ENCODE measurements at regions not wholly inside any gene's neighbourhood (a gene's known extent, or its start where the extent isn't known, plus 50 kb on each side); places are given as distances from the start of the nearest gene placed in this dataset.

DNA sequence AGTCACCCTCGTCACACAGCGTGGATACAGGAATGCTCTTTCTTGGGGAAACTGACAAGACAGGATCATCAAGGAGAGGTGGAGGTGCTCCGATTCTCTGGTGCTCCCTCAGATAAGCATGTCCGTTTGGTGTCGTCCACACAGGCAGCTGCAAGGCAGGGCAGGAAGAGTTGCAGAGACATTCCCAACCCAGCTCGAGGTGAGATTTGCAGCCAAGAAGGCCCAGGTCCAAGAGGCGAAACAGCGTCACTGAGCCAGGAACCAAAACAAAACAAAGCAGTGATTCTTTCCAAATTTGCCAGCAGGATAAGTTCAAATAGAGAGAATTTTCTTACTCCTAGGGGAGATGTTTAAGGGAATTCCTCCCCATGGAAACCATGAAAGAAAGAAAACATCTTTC lies 386.5 kb upstream of the PFKP start:
- H3K4me3 Mint-ChIP-seq = no peak overlapping the region
- no peaks in the 10 kb centered on the region for H3K4me1 Mint-ChIP-seq (ENCODE audit: low read depth in 2 of 2)
- peaks cover 6 to 17% of the 10 kb centered on the region in 2 donors for H3K27me3 Mint-ChIP-seq
- DNase-seq (no peak), ATAC-seq (replicated peaks) (no peak)
- H3K36me3 Mint-ChIP-seq (ENCODE audit: insufficient read depth) = no peaks in the 10 kb centered on the region
- peaks cover 0 to 2% of the 10 kb centered on the region in 2 donors for H3K9me3 Mint-ChIP-seq
- H3K27ac Mint-ChIP-seq = no peak overlapping the region

DNA sequence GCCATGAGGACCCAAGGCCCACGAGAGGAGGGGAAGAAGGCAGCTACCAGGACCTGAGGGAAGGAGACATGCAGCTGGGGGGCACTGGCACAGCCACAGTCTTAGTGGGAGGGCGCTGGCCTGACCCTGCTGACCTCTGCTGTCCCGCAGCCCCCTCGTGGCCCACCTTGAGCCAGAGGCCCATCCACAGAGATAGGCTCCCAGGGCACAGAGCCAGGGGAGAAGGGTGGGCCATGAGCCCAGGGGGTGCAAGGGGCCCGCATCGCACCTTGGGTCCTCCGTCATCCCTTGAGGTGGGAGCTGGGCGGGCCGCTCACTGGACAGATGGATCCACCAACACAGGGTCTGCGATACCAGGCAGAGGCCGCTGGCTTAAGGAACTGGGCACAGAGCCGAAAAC lies 387.7 kb upstream of the PFKP start:
- H3K27me3 Mint-ChIP-seq = peaks cover 6 to 17% of the 10 kb centered on the region in 2 donors
- no peak for ATAC-seq (replicated peaks)

DNA sequence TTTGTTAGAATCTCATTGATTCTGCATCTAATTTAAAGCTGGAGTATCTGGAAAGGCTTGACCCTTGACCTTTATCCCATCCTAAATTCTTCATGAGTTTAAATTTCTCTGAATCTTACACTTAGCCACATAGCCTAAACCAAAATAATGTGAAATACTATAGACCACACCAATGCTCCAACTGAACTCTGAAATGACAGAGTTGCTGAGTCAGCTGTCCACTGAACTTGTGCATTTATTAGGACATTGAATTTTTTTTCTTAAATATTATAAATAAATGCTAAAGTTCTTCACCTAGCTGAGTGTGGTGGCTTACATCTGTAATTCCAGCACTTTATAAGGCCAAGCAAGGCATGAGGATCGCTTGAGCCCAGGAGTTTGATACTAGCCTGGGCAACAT lies 390.9 kb upstream of the PFKP start:
- ATAC-seq (replicated peaks) (no peak), DNase-seq (no peak)
- Mint-ChIP-seq H3K27ac (no peak overlapping the region), H3K9me3 (peaks cover 0 to 3% of the 10 kb centered on the region in 2 donors), H3K36me3 (ENCODE audit: insufficient read depth) (no peaks in the 10 kb centered on the region), H3K27me3 (peaks cover 6 to 17% of the 10 kb centered on the region in 2 donors), H3K4me1 (ENCODE audit: low read depth in 2 of 2) (no peaks in the 10 kb centered on the region), H3K4me3 (no peak overlapping the region)

More for the DNA sequence above, 387.7 kb upstream of the PFKP start:
- H3K9me3 Mint-ChIP-seq = peaks cover 0 to 2% of the 10 kb centered on the region in 2 donors
- no peak overlapping the region for H3K4me3 Mint-ChIP-seq
- no peaks in the 10 kb centered on the region for H3K4me1 Mint-ChIP-seq (ENCODE audit: low read depth in 2 of 2)
- H3K36me3 Mint-ChIP-seq (ENCODE audit: insufficient read depth) = no peaks in the 10 kb centered on the region
- no peak overlapping the region for H3K27ac Mint-ChIP-seq
- no peak for DNase-seq

DNA sequence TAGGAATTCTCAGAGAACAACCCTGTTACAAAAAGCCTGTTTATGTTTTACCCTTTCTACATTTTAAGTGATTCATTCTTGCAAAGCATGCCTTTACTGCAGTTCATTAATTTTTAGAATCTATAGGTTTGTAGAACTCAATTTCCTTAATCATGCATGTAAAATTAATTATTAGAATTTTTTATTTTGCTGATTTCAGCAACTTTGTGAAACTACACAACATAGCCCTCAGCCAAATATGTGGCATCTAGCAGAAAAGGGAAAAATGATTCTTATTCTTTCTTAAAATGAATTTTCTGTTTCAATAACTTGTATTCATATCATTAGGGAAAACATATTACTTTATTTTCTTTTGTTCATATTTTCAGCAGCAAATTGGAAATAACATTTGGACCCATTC lies 392.9 kb upstream of the PFKP start:
- peaks cover 0 to 3% of the 10 kb centered on the region in 2 donors for H3K9me3 Mint-ChIP-seq
- H3K4me3 Mint-ChIP-seq = no peak overlapping the region
- ATAC-seq (replicated peaks) (no peak), DNase-seq (no peak)
- no peak overlapping the region for H3K27ac Mint-ChIP-seq
- no peaks in the 10 kb centered on the region for H3K4me1 Mint-ChIP-seq (ENCODE audit: low read depth in 2 of 2)
- H3K36me3 Mint-ChIP-seq (ENCODE audit: insufficient read depth) = no peaks in the 10 kb centered on the region
- peaks cover 1 to 4% of the 10 kb centered on the region in 2 donors for H3K27me3 Mint-ChIP-seq

DNA sequence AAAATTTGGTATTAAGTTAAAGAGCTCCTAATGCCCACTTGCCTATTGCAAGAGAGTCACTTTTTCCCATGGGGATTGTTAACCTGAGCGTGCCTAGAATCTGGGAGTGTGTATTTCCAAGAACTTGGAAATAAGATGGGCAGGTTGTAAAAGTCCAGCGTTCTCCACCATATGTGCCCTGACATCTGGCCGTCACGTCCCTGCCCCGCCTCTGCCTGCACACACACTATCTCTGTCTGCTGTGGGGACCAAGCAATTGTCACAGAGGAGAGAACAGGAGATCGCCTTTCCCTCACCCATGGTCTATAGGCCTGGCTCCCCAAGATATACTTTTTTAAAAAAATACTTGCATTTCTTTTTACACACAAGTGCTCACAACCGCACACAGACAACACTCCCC lies 396.5 kb upstream of the PFKP start:
- H3K4me3 Mint-ChIP-seq = no peak overlapping the region
- no peak for ATAC-seq (replicated peaks)
- H3K4me1 Mint-ChIP-seq (ENCODE audit: low read depth in 2 of 2) = no peaks in the 10 kb centered on the region
- peaks cover 0 to 2% of the 10 kb centered on the region in 2 donors for H3K9me3 Mint-ChIP-seq
- no peak overlapping the region for H3K27ac Mint-ChIP-seq
- no peaks in the 10 kb centered on the region for H3K27me3 Mint-ChIP-seq
- H3K36me3 Mint-ChIP-seq (ENCODE audit: insufficient read depth) = no peaks in the 10 kb centered on the region
- DNase-seq = no peak

DNA sequence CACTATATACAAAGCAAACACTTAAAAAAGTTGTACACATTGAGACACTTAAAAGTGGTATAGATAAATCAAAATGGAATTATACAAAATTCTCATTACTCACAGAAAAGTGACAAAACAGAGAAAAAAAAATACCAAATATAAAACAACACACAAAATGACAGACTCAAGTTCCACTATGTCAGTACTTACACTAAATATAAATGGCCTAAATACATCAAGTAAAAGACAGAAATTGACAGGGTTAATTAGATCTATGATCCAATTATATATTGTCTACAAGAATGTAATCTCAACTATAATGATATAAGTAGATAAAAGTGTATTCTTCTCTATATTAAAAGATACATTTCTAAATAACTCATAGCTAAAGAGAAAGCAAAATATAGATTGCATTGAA lies 401.6 kb upstream of the PFKP start:
- no peak overlapping the region for H3K27ac Mint-ChIP-seq
- no peaks in the 10 kb centered on the region for H3K4me1 Mint-ChIP-seq (ENCODE audit: low read depth in 2 of 2)
- no peak for ATAC-seq (replicated peaks)
- DNase-seq = no peak
- no peaks in the 10 kb centered on the region for H3K36me3 Mint-ChIP-seq (ENCODE audit: insufficient read depth)
- no peaks in the 10 kb centered on the region for H3K27me3 Mint-ChIP-seq
- H3K9me3 Mint-ChIP-seq = peaks cover 0 to 2% of the 10 kb centered on the region in 2 donors
- H3K4me3 Mint-ChIP-seq = no peak overlapping the region

DNA sequence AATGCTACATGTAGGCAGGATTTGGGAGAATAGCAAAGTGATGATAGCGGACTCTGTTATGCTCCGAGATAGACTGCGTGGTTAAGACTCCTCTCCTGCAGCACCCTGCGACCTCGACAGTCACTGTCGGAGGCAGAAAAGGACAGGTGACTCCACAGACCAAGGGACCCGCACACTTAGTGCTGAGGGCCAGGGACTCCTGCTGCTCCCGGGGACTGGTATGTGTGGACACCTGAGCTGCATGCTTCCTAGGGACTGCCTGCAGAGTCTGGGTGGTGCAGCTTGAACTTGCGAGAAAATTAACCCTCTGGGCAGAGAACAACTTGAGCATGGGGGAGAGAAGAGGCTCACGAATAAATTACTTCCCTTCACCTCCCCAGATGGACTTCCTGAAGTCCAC lies 407.1 kb upstream of the PFKP start:
- no peak for DNase-seq
- no peak for ATAC-seq (replicated peaks)
- H3K4me1 Mint-ChIP-seq (ENCODE audit: low read depth in 2 of 2) = no peaks in the 10 kb centered on the region
- H3K36me3 Mint-ChIP-seq (ENCODE audit: insufficient read depth) = no peaks in the 10 kb centered on the region
- H3K4me3 Mint-ChIP-seq = no peak overlapping the region
- H3K27me3 Mint-ChIP-seq = no peaks in the 10 kb centered on the region
- H3K9me3 Mint-ChIP-seq = peaks cover 0 to 2% of the 10 kb centered on the region in 2 donors
- no peak overlapping the region for H3K27ac Mint-ChIP-seq

DNA sequence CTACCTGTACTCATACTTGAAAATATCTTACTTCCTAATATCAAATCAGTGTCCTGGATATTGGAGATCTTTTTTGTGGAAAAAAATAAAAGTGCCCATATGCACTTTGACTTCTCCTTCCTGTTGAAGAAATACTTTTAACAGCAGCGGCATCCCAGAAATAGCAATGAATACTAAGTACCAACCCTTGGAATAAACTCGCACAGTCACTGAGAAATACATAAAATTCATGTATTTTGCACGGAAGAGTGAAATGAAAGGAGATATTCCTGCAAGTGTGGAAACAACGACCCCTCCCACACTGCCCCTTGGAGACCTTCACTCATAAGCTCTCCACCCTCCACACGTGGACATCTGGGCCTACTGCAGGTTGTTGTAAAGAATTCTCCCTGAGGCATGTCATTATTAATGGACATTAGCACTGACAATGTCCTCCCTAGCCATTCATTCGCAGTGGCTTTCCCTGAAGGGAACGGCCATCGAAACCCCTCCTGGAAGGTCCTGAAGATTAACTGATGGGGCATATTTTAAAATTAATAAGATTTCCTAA lies 407.6 kb upstream of the PFKP start:
- Mint-ChIP-seq H3K27ac (no peak overlapping the region), H3K4me1 (ENCODE audit: low read depth in 2 of 2) (no peaks in the 10 kb centered on the region)
- no peak for ATAC-seq (replicated peaks)

DNA sequence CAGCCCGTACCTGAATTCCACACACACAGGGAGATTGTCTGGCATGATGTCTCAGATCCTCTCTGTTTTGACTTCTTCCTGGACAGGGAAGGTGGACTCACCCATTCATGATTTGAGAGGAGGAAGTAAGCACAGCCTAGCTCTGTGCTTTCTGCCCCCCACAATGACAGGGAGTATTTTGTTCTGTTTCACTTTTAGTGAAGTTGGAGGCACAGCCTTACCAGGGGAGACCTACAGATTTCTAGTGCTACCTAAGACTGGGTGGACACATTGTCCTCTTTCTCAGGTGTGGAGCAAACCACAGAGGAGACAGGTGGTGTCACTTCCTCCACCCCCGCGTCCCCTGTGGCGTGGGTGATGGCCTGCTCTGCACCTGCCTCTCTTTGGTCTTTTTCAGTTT lies 408.6 kb upstream of the PFKP start:
- H3K4me1 Mint-ChIP-seq (ENCODE audit: low read depth in 2 of 2) = no peaks in the 10 kb centered on the region
- H3K36me3 Mint-ChIP-seq (ENCODE audit: insufficient read depth) = no peaks in the 10 kb centered on the region
- no peak for DNase-seq
- no peak for ATAC-seq (replicated peaks)
- no peak overlapping the region for H3K27ac Mint-ChIP-seq
- no peaks in the 10 kb centered on the region for H3K9me3 Mint-ChIP-seq
- no peak overlapping the region for H3K4me3 Mint-ChIP-seq
- H3K27me3 Mint-ChIP-seq = no peaks in the 10 kb centered on the region

More for the DNA sequence above, 407.6 kb upstream of the PFKP start:
- Mint-ChIP-seq H3K4me3 (no peak overlapping the region), H3K9me3 (peaks cover 0 to 2% of the 10 kb centered on the region in 2 donors), H3K27me3 (no peaks in the 10 kb centered on the region), H3K36me3 (ENCODE audit: insufficient read depth) (no peaks in the 10 kb centered on the region)
- no peak for DNase-seq

DNA sequence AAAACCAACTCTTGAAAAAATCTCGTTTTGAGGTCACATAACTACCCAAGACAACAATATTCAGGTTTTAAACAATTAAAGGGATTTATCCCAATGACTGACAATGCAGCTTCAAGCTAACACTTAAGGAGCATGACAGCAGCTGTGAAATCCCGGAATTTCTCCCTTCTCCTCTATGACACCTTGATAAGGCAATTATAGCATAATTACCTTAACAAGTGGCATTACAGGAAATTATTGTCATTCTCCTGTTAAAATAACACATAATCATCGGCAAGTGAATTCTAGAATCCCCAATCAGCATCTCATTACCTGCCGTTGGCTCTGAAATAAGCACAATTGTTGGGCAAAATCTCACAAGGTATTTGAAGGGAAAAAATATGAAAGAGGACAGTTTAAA lies 417.0 kb upstream of the PFKP start:
- no peak overlapping the region for H3K4me3 Mint-ChIP-seq
- no peaks in the 10 kb centered on the region for H3K4me1 Mint-ChIP-seq (ENCODE audit: low read depth in 2 of 2)
- no peaks in the 10 kb centered on the region for H3K27me3 Mint-ChIP-seq

DNA sequence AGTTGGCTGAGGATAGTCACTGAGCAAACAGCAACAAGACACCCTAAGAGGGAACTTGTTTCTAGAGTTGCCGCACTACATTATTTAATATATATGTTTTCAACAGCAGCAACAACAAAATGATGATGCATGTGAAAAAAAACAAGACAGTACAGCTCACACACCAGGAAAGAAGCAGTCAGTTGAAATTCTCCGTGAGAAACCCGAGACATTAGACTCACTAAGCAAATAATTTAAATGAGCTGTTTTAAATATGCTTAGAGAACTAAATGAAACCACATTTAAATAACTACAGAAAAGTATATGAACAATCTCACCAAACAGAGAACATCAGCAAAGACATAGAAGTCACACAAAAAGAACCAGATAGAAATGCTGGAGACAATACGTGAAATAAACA lies 426.3 kb upstream of the PFKP start:
- no peak overlapping the region for H3K4me3 Mint-ChIP-seq
- peaks cover 0 to 11% of the 10 kb centered on the region in 2 donors for H3K9me3 Mint-ChIP-seq
- H3K27me3 Mint-ChIP-seq = peaks cover 0 to 10% of the 10 kb centered on the region in 2 donors
- H3K36me3 Mint-ChIP-seq (ENCODE audit: insufficient read depth) = no peaks in the 10 kb centered on the region
- no peaks in the 10 kb centered on the region for H3K4me1 Mint-ChIP-seq (ENCODE audit: low read depth in 2 of 2)
- no peak for ATAC-seq (replicated peaks)
- DNase-seq = no peak
- H3K27ac Mint-ChIP-seq = no peak overlapping the region

More for the DNA sequence above, 417.0 kb upstream of the PFKP start:
- DNase-seq (no peak), ATAC-seq (replicated peaks) (no peak)
- Mint-ChIP-seq H3K27ac (no peak overlapping the region), H3K36me3 (ENCODE audit: insufficient read depth) (no peaks in the 10 kb centered on the region), H3K9me3 (no peaks in the 10 kb centered on the region)

DNA sequence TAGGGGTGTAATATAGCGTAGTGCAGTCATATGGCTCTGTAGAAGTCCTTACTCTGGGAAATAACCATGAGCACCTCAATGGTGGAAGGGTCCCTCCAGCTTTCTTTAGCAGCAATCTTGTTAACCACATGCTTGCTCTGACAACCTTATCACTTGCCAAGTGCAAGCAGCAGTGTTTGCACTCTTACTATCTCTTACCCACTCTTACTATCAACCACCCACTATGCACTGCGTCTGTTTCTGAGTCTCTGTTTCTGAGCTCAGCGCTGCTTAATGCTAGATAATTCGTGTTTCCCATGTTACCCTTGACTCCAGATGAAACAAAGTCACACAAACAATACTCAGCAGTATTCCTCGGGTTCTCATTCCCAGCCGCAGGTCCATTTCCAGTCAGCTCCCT lies 433.7 kb upstream of the PFKP start:
- Mint-ChIP-seq H3K36me3 (ENCODE audit: insufficient read depth) (no peaks in the 10 kb centered on the region), H3K27me3 (peaks cover 0 to 10% of the 10 kb centered on the region in 2 donors), H3K4me3 (no peak overlapping the region), H3K4me1 (ENCODE audit: low read depth in 2 of 2) (no peaks in the 10 kb centered on the region), H3K9me3 (peaks cover 0 to 1% of the 10 kb centered on the region in 2 donors), H3K27ac (no peak overlapping the region)
- DNase-seq (no peak), ATAC-seq (replicated peaks) (no peak)

DNA sequence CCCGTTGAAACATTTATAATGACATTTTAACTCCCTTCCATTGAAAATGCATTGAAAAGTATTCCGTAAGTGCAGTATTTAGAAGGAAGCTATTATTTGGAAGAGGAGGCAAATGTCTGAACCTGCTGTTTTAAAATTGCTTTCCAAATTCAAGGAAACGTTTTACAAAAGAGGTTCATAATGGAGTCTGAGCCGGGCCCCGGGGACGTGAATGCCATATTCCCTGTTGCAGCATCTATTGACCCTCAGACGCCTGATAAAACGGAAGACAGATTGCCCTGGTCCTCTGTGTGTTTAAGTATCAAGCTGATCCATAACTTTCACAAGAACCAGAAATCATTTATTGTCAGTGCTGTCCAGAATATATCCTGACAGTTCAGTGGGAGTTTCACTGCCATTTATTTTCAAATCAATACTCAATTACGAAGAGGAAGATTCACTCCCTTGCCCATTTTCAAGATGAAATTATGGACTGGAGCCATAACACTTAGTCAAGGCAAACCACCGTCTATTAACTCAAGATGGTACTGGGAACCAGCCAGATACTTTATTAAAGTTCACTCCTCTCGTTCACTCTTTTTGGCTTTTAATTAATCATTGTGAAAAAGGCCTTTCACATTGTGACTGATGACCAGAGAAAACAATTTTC lies 435.7 kb upstream of the PFKP start:
- Mint-ChIP-seq H3K4me1 (ENCODE audit: low read depth in 2 of 2) (no peaks in the 10 kb centered on the region), H3K9me3 (peaks cover 0 to 1% of the 10 kb centered on the region in 2 donors), H3K27ac (no peak overlapping the region), H3K27me3 (peaks cover 0 to 4% of the 10 kb centered on the region in 2 donors), H3K36me3 (ENCODE audit: insufficient read depth) (no peaks in the 10 kb centered on the region), H3K4me3 (no peak overlapping the region)
- DNase-seq (no peak), ATAC-seq (replicated peaks) (no peak)

DNA sequence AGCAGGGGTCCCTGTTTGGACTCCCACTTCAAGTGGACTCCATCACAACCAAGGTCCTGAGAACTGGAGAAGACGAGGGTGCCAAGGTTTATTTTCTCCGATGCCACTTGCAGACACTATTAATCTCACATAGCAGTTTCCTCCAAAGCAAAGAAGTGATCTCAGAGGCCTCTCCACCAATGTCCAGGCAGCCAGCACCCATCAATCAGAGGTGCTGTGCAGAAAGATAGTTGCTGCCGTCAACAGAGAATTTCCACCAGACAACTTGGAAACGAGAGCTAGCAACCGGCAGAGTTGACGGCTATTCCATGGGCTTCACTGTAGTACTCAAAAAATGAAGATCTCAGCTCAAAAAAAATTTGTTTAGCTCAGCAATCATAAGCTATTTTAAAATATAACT lies 438.6 kb upstream of the PFKP start:
- Mint-ChIP-seq H3K9me3 (peaks cover 0 to 1% of the 10 kb centered on the region in 2 donors), H3K4me3 (no peak overlapping the region), H3K27ac (no peak overlapping the region), H3K27me3 (peaks cover 0 to 2% of the 10 kb centered on the region in 2 donors), H3K4me1 (ENCODE audit: low read depth in 2 of 2) (no peaks in the 10 kb centered on the region), H3K36me3 (ENCODE audit: insufficient read depth) (no peaks in the 10 kb centered on the region)
- DNase-seq (no peak), ATAC-seq (replicated peaks) (no peak)
